Endothelial cell of hepatic sinusoid (primary cell): ENCODE measurements at regions not wholly inside any gene's neighbourhood (a gene's known extent, or its start where the extent isn't known, plus 50 kb on each side); places are given as distances from the start of the nearest gene placed in this dataset.
"Not testable (repeated sequence)": the region's sequence is repeated elsewhere in the genome, so short reads cannot be mapped to it uniquely, and the experiment has no call there.

Source experiments
- in situ Hi-C: cut with HindIII; loops from 2 replicates; pipeline ENCODE4 v1.10.0; 2017; ENCODE audit warnings: low sequenced_read_pairs

DNA sequence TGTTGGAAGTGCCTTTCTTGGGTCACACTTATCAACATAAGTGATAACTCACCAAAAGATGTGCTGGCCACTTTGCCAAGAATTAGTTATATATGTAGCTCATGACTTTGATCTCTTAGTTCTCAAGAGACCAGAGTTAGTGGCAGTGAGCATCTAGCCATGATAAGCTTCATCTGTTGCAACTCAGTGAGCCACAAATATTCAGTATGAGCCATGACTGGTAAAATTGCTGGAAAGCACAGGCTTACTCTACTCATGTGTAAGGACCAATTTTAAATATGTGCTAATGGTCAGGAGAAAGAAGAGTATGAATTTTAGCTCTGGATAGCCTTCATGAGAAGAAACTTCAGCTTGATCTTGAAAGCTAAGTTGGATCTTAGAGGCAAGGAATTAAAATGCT is 59.4 kb upstream of the TLL1 start:
- in situ Hi-C loops = no loop called here

DNA sequence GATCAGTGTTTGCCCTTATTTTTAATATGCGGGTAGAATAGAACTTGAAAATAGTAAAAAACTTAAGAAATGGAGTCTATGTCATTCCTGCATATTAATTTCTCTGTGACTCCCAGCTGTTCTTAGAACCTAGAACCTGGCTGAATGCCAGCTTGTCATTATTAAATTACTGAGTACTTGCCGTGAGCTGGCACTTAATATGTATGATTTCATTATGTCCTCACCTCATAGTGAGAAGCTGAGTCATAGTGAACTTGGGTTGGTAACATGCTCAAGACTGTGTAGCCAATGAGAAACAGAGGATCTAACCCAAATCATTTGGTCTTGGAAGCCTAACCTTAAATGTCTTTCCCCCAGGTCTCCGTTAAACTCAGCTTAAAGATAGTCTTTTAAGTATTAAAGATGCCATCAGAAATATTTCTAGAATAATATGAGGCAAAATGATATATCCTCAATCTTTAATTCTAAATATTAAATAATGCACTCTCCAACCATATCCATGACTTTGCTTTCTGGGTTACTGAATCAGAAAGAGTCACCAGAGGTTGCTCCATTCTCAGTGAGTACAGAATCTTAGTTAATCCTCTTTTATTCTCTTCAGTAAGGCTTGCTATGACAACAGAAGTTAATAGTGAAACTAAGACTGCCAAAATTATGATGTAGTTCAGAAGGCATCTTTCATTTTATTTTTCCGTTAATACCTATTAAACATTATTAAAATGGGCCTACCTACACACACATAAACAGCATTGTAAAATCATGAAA is 58.6 kb upstream of the TLL1 start:
- in situ Hi-C loops = no loop called here

DNA sequence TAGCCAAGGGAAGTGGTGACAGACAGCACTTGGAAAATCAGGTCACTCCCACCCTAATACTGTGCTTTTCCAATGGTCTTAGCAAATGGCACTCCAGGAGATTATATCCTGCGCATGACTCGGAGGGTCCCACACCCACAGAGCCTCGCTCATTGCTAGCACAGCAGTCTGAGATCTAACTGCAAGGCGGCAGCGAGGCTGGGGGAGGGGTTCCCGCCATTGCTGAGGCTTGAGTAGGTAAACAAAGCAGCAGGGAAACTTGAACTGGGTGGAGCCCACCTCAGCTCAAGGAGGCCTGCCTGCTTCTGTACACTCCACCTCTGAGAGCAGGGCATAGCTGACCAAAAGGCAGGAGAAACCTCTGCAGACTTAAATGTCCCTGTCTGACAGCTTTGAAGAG is 53.9 kb upstream of the TLL1 start:
- in situ Hi-C loops = not testable (repeated sequence)
